DND-41 (cell line): ENCODE measurements at regions not wholly inside any gene's neighbourhood (a gene's known extent, or its start where the extent isn't known, plus 50 kb on each side); places are given as distances from the start of the nearest gene placed in this dataset.
"Not testable (repeated sequence)": the region's sequence is repeated elsewhere in the genome, so short reads cannot be mapped to it uniquely, and the experiment has no call there.

Experiments used
- ATAC-seq: fragments of 200-7000 bp; cut with Tn5 transposase; 3 replicates; pipeline ENCODE4 v1.9.1; 2021; ENCODE audit warnings: low read depth; ENCODE audit not compliant: insufficient read depth
- DNase-seq: peaks from one replicate; pipeline ENCODE4 v3.0.0-alpha.2; 2020
- H2AFZ ChIP-seq: 2 replicates; pipeline ENCODE4 v1.6.0; 2012; ENCODE audit warnings: low read depth, low read length
- H3K27ac ChIP-seq: 2 replicates; pipeline ENCODE4 v1.5.1; 2012; ENCODE audit warnings: low read length, inconsistent platforms
- H3K27me3 ChIP-seq: fragments of 200-600 bp; sonication (generic); 2 replicates; pipeline ENCODE4 v1.6.0; 2012; ENCODE audit warnings: low read length, mild to moderate bottlenecking, inconsistent platforms; ENCODE audit not compliant: insufficient read depth, poor library complexity
- H3K36me3 ChIP-seq: 2 replicates; pipeline ENCODE4 v1.5.1; 2012; ENCODE audit warnings: low read length, inconsistent platforms; ENCODE audit not compliant: insufficient read depth
- H3K4me1 ChIP-seq: 2 replicates; pipeline ENCODE4 v1.5.1; 2012; ENCODE audit warnings: mild to moderate bottlenecking, low read length; ENCODE audit not compliant: insufficient read depth
- H3K4me2 ChIP-seq: 2 replicates; pipeline ENCODE4 v1.6.0; 2012; ENCODE audit warnings: mild to moderate bottlenecking, moderate library complexity, low read length, inconsistent platforms; ENCODE audit not compliant: insufficient read depth
- H3K4me3 ChIP-seq, 2 experiments: fragments of 200-600 bp in 1 of 2; shearing (Covaris generic) in 1 of 2; 2 replicates each; pipeline ENCODE4 v1.5.1; 2012 to 2016; ENCODE audit warnings: inconsistent platforms in 2 of 2, low read length in 2 of 2, mild to moderate bottlenecking in 2 of 2, low read depth in 1 of 2, moderate library complexity in 1 of 2
- H3K79me2 ChIP-seq: 2 replicates; pipeline ENCODE4 v1.6.0; 2012; ENCODE audit warnings: low read length, inconsistent platforms; ENCODE audit not compliant: insufficient read depth
- H3K9ac ChIP-seq: 2 replicates; pipeline ENCODE4 v1.6.0; 2012; ENCODE audit warnings: low read depth, mild to moderate bottlenecking, inconsistent platforms, low read length, moderate library complexity
- H3K9me3 ChIP-seq: 2 replicates; pipeline ENCODE4 v1.5.1; 2012; ENCODE audit warnings: low read length, moderate library complexity, mild to moderate bottlenecking, inconsistent platforms; ENCODE audit not compliant: insufficient read depth, severe bottlenecking
- H4K20me1 ChIP-seq: 2 replicates; pipeline ENCODE4 v1.6.0; 2012; ENCODE audit warnings: low read length; ENCODE audit not compliant: insufficient read depth
- EZH2 ChIP-seq: IDR thresholded peaks from 3 replicates; pipeline ENCODE4 v1.6.1; 2012; ENCODE audit warnings: borderline replicate concordance, low read depth, mild to moderate bottlenecking, moderate library complexity, low read length, inconsistent platforms; ENCODE audit not compliant: severe bottlenecking
- TF ChIP-seq, protein P1 (sequence below): IDR thresholded peaks from 2 replicates; pipeline ENCODE4 v1.5.1; 2012; ENCODE audit warnings: borderline replicate concordance, low read length, moderate library complexity, mild to moderate bottlenecking; ENCODE audit not compliant: poor library complexity, severe bottlenecking; ENCODE audit errors: extremely low read depth

GRCh38 chr13:54029720-54030119, 1001.1 kb downstream of the OLFM4 start:
- H3K36me3 ChIP-seq, result no peaks in the 10 kb centered on the region
- H3K9ac ChIP-seq, result no peak overlapping the region
- no peaks in the 10 kb centered on the region for H3K79me2 ChIP-seq
- no peak overlapping the region for H3K4me3 ChIP-seq
- H2AFZ ChIP-seq, result no peak overlapping the region
- no peaks in the 10 kb centered on the region for H3K27me3 ChIP-seq
- H4K20me1 ChIP-seq, result no peaks in the 10 kb centered on the region
- ATAC-seq, result no peak
- no peak for DNase-seq
- H3K4me1 ChIP-seq, result no peaks in the 10 kb centered on the region
- no peak overlapping the region for H3K27ac ChIP-seq
- no peak overlapping the region for H3K4me2 ChIP-seq
- H3K9me3 ChIP-seq, result peaks cover under 1% of the 10 kb centered on the region
- TF ChIP-seq EZH2, result no peak
- TF ChIP-seq, protein P1, sequence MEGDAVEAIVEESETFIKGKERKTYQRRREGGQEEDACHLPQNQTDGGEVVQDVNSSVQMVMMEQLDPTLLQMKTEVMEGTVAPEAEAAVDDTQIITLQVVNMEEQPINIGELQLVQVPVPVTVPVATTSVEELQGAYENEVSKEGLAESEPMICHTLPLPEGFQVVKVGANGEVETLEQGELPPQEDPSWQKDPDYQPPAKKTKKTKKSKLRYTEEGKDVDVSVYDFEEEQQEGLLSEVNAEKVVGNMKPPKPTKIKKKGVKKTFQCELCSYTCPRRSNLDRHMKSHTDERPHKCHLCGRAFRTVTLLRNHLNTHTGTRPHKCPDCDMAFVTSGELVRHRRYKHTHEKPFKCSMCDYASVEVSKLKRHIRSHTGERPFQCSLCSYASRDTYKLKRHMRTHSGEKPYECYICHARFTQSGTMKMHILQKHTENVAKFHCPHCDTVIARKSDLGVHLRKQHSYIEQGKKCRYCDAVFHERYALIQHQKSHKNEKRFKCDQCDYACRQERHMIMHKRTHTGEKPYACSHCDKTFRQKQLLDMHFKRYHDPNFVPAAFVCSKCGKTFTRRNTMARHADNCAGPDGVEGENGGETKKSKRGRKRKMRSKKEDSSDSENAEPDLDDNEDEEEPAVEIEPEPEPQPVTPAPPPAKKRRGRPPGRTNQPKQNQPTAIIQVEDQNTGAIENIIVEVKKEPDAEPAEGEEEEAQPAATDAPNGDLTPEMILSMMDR, result no peak

DNA sequence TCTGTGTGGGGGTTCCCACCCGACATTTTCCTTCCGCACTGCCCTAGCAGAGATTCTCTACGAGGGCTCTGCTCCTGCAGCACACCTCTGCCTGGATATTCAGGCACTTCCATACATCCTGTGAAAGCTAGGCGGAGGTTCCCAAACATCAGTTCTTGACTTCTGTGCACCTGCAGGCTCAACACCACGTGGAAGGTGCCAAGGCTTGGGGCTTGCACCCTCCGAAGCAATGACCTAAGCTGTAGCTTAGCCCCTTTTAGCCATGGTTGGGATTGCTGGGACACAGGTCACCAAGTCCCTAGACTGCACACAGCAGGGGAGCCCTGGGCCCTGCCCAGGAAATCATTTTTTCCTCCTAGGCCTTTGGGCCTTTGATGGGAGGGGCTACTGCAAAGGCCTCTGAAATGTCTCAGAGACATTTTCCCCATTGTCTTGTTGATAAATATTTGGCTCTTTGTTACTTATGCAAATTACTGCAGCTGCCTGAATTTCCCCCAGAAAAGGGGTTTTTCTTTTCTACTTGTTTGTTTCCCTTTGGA, 1004.8 kb downstream of the OLFM4 start:
- no peak overlapping the region for H3K27ac ChIP-seq
- H3K79me2 ChIP-seq, result no peaks in the 10 kb centered on the region
- TF ChIP-seq, protein P1, result no peak
- no peak for TF ChIP-seq EZH2
- H2AFZ ChIP-seq, result no peak overlapping the region
- H3K4me2 ChIP-seq, result no peak overlapping the region
- no peak overlapping the region for H3K4me3 ChIP-seq
- no peaks in the 10 kb centered on the region for H3K27me3 ChIP-seq
- H4K20me1 ChIP-seq, result no peaks in the 10 kb centered on the region
- DNase-seq, result no peak
- no peaks in the 10 kb centered on the region for H3K9me3 ChIP-seq
- H3K36me3 ChIP-seq, result no peaks in the 10 kb centered on the region
- no peak overlapping the region for H3K9ac ChIP-seq
- no peak for ATAC-seq
- no peaks in the 10 kb centered on the region for H3K4me1 ChIP-seq

GRCh38 chr13:54034047-54034446, 1005.4 kb downstream of the OLFM4 start:
- no peaks in the 10 kb centered on the region for H4K20me1 ChIP-seq
- no peak for ATAC-seq
- H3K4me3 ChIP-seq, result no peak overlapping the region
- no peak overlapping the region for H3K4me2 ChIP-seq
- H3K4me1 ChIP-seq, result no peaks in the 10 kb centered on the region
- no peaks in the 10 kb centered on the region for H3K79me2 ChIP-seq
- TF ChIP-seq, protein P1, result no peak
- no peak for TF ChIP-seq EZH2
- no peaks in the 10 kb centered on the region for H3K36me3 ChIP-seq
- H3K9ac ChIP-seq, result no peak overlapping the region
- no peak for DNase-seq
- no peak overlapping the region for H2AFZ ChIP-seq
- H3K27me3 ChIP-seq, result no peaks in the 10 kb centered on the region
- no peaks in the 10 kb centered on the region for H3K9me3 ChIP-seq
- no peak overlapping the region for H3K27ac ChIP-seq

GRCh38 chr13:54057416-54057815, 1028.8 kb downstream of the OLFM4 start:
- H3K9ac ChIP-seq, H3K79me2 ChIP-seq, H3K4me1 ChIP-seq, ATAC-seq, H3K27ac ChIP-seq, H3K36me3 ChIP-seq, H3K27me3 ChIP-seq, H3K4me3 ChIP-seq, H2AFZ ChIP-seq, H3K9me3 ChIP-seq, H3K4me2 ChIP-seq, H4K20me1 ChIP-seq, DNase-seq: not testable (repeated sequence)

- not testable (repeated sequence) for H3K4me3 ChIP-seq, H3K27me3 ChIP-seq, DNase-seq, H3K4me2 ChIP-seq, H3K79me2 ChIP-seq, H4K20me1 ChIP-seq, H3K4me1 ChIP-seq, H3K9ac ChIP-seq, H3K27ac ChIP-seq, ATAC-seq, H3K36me3 ChIP-seq, H2AFZ ChIP-seq, H3K9me3 ChIP-seq
These were observed 1041.3 kb downstream of the OLFM4 start for GRCh38 chr13:54069958-54070357.
